K562 (cell line): ENCODE measurements at regions not wholly inside any gene's neighbourhood (a gene's known extent, or its start where the extent isn't known, plus 50 kb on each side); places are given as distances from the start of the nearest gene placed in this dataset.

Experiments
- ZHX1 ChIP-seq: fragments of 150-350 bp; conservative IDR thresholded peaks from 2 replicates; pipeline ENCODE4 v1.6.1; 2014; ENCODE audit warnings: low read length
- ZNF280B ChIP-seq: fragments of 250-450 bp; sonication (Bioruptor Pico); IDR thresholded peaks from 2 replicates; pipeline ENCODE4 v1.5.1; 2021; ENCODE audit warnings: mild to moderate bottlenecking
- TF ChIP-seq, protein P1 (sequence below), 2 experiments: fragments of 450-650 bp; IDR thresholded peaks; 2 replicates each; pipeline ENCODE4 v1.6.1; 2016; ENCODE audit warnings: mild to moderate bottlenecking in 2 of 2, borderline replicate concordance in 1 of 2, low read depth in 1 of 2, moderate library complexity in 1 of 2

DNA sequence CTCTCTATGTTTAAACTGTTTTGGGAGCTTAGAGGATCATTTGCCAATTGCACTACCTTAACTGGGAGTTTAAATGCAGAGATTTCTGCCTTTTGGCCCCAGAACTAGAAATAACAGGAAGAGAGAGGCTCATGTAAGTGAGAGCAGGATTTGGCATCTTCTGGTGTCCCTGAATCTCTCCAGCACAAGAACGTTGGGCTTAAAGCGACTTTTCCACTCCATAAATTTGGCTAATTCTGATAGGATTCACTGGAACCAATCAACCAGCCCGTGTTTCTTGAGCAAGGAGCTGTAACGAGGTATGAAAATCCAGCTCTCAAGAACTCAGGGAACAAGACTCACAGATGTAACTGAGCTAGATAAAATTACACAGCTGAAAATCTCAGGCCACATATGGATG is 181.0 kb downstream of the C1D start (continued):
- TF ChIP-seq, protein P1, sequence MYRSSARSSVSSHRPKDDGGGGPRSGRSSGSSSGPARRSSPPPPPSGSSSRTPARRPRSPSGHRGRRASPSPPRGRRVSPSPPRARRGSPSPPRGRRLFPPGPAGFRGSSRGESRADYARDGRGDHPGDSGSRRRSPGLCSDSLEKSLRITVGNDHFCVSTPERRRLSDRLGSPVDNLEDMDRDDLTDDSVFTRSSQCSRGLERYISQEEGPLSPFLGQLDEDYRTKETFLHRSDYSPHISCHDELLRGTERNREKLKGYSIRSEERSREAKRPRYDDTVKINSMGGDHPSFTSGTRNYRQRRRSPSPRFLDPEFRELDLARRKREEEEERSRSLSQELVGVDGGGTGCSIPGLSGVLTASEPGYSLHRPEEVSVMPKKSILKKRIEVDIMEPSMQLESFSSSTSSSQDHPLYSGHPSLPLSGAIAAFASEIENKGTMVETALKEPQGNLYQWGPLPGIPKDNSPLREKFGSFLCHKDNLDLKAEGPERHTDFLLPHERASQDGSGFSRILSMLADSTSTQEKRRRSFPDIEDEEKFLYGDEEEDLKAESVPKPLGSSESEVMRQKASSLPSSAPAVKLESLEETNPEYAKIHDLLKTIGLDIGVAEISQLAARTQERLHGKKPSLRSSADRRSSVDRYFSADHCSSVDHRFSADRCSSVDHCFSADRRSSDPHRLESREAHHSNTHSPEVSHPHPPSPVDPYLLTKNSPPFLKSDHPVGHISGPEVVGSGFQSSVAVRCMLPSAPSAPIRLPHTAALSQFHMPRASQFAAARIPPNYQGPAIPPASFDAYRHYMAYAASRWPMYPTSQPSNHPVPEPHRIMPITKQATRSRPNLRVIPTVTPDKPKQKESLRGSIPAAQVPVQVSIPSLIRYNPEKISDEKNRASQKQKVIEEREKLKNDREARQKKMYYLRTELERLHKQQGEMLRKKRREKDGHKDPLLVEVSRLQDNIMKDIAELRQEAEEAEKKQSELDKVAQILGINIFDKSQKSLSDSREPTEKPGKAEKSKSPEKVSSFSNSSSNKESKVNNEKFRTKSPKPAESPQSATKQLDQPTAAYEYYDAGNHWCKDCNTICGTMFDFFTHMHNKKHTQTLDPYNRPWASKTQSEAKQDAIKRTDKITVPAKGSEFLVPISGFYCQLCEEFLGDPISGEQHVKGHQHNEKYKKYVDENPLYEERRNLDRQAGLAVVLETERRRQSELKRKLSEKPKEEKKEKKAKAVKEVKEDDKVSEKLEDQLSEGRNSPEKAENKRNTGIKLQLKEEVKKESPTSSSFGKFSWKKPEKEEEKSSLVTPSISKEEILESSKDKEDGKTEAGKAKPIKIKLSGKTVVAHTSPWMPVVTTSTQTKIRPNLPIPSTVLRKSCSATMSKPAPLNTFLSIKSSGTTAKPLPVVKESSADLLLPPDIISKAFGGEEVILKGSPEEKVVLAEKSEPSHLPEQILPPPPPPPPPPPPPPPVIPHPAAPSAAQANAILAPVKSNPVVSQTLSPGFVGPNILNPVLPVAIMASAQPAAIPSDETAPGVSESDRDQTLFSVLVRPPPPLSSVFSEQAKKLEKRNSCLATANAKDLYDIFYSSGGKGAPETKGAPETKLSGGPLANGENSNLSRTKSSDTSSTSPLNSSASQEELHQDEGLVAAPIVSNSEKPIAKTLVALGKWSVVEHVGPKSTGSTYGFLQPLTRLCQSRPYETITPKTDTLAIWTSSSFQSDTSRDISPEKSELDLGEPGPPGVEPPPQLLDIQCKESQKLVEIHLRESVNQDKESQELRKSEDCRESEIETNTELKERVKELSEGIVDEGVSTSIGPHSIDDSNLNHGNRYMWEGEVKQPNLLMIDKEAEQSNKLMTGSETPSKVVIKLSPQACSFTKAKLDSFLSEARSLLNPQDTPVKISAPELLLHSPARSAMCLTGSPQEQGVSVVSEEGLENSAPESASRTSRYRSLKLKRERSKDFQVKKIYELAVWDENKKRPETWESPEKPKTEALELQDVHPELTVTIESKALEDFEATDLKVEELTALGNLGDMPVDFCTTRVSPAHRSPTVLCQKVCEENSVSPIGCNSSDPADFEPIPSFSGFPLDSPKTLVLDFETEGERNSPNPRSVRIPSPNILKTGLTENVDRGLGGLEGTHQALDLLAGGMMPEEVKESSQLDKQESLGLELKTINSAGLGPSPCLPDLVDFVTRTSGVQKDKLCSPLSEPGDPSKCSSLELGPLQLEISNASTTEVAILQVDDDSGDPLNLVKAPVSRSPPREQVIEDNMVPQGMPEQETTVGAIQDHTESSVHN (IDR thresholded peaks at IDR 0.05; ENCODE audit: borderline replicate concordance in 1 of 2, low read depth in 1 of 2), result no peak
- TF ChIP-seq ZHX1 (no peak), ZNF280B (no peak)
